H9 (cell line): ENCODE measurements at regions not wholly inside any gene's neighbourhood (a gene's known extent, or its start where the extent isn't known, plus 50 kb on each side); places are given as distances from the start of the nearest gene placed in this dataset.

ENCODE experiments used
- DNase-seq: peaks from one replicate; pipeline ENCODE4 v3.0.0-alpha.2; 2017
- H2AFZ ChIP-seq: one replicate; pipeline ENCODE4 v1.6.1; 2013; ENCODE audit warnings: mild to moderate bottlenecking, low read length, control low read depth, moderate library complexity
- H2AK5ac ChIP-seq: 2 replicates; pipeline ENCODE4 v1.6.1; 2013; ENCODE audit warnings: low read length, control low read depth, mixed read lengths; ENCODE audit not compliant: insufficient read length
- H2BK120ac ChIP-seq: one replicate; pipeline ENCODE4 v1.6.1; 2013; ENCODE audit warnings: low read depth, mild to moderate bottlenecking, low read length, control low read depth, inconsistent platforms; ENCODE audit not compliant: poor library complexity, severe bottlenecking
- H2BK12ac ChIP-seq: 2 replicates; pipeline ENCODE4 v1.6.1; 2013; ENCODE audit warnings: low read length, control low read depth, mixed read lengths, low read depth; ENCODE audit not compliant: insufficient read length
- H2BK15ac ChIP-seq: 2 replicates; pipeline ENCODE4 v1.6.1; 2013; ENCODE audit warnings: low read depth, low read length, control low read depth
- H2BK20ac ChIP-seq: one replicate; pipeline ENCODE4 v1.6.1; 2013; ENCODE audit warnings: low read depth, mild to moderate bottlenecking, low read length, control low read depth, inconsistent platforms; ENCODE audit not compliant: poor library complexity, severe bottlenecking
- H2BK5ac ChIP-seq: 2 replicates; pipeline ENCODE4 v1.6.1; 2013; ENCODE audit warnings: low read length, control low read depth, mixed read lengths; ENCODE audit not compliant: insufficient read length
- H3K14ac ChIP-seq: 2 replicates; pipeline ENCODE4 v1.6.1; 2013; ENCODE audit warnings: low read length, control low read depth; ENCODE audit not compliant: insufficient read depth
- H3K18ac ChIP-seq: 2 replicates; pipeline ENCODE4 v1.6.1; 2013; ENCODE audit warnings: low read depth, mild to moderate bottlenecking, mixed read lengths, low read length, control low read depth; ENCODE audit not compliant: insufficient read length
- H3K23ac ChIP-seq: 2 replicates; pipeline ENCODE4 v1.6.1; 2013; ENCODE audit warnings: low read length, control low read depth, mixed read lengths, low read depth; ENCODE audit not compliant: insufficient read length
- H3K23me2 ChIP-seq: 2 replicates; pipeline ENCODE4 v1.6.1; 2013; ENCODE audit warnings: low read depth, mild to moderate bottlenecking, mixed read lengths, low read length, control low read depth; ENCODE audit not compliant: insufficient read length, poor library complexity, severe bottlenecking
- H3K27ac ChIP-seq: 2 replicates; pipeline ENCODE4 v1.5.1; 2013; ENCODE audit warnings: low read length, control low read depth, mixed read lengths, low read depth; ENCODE audit not compliant: insufficient read length
- H3K27me3 ChIP-seq: 2 replicates; pipeline ENCODE4 v1.6.1; 2013; ENCODE audit warnings: low read length, control low read depth, inconsistent platforms; ENCODE audit not compliant: insufficient read depth
- H3K4ac ChIP-seq: 2 replicates; pipeline ENCODE4 v1.6.1; 2013; ENCODE audit warnings: low read depth, mild to moderate bottlenecking, control low read depth, inconsistent platforms, low read length, moderate library complexity
- H3K4me1 ChIP-seq: 2 replicates; pipeline ENCODE4 v1.6.1; 2013; ENCODE audit warnings: low read length, control low read depth, inconsistent platforms; ENCODE audit not compliant: insufficient read depth
- H3K4me2 ChIP-seq: 2 replicates; pipeline ENCODE4 v1.6.1; 2013; ENCODE audit warnings: low read length, control low read depth, mixed read lengths; ENCODE audit not compliant: insufficient read length, insufficient read depth
- H3K56ac ChIP-seq: 2 replicates; pipeline ENCODE4 v1.6.1; 2013; ENCODE audit warnings: low read depth, mild to moderate bottlenecking, mixed read lengths, low read length, control low read depth; ENCODE audit not compliant: insufficient read length
- H3K79me1 ChIP-seq: 2 replicates; pipeline ENCODE4 v1.6.1; 2013; ENCODE audit warnings: low read depth, mild to moderate bottlenecking, moderate library complexity, low read length, control low read depth, inconsistent platforms; ENCODE audit not compliant: insufficient read depth, poor library complexity, severe bottlenecking
- H3K79me2 ChIP-seq: 2 replicates; pipeline ENCODE4 v1.6.1; 2013; ENCODE audit warnings: low read length, control low read depth, inconsistent platforms; ENCODE audit not compliant: insufficient read depth
- H3K9ac ChIP-seq: 2 replicates; pipeline ENCODE4 v1.6.1; 2013; ENCODE audit warnings: low read length, control low read depth, mixed read lengths; ENCODE audit not compliant: insufficient read length; ENCODE audit errors: extremely low read depth
- H3K9me3 ChIP-seq: one replicate; pipeline ENCODE4 v1.6.1; 2013; ENCODE audit warnings: low read depth, low read length, inconsistent platforms; ENCODE audit not compliant: control insufficient read depth
- H3T11ph ChIP-seq: one replicate; pipeline ENCODE4 v1.6.1; 2013; ENCODE audit warnings: mild to moderate bottlenecking, low read length, control low read depth, inconsistent platforms
- H4K20me1 ChIP-seq: one replicate; pipeline ENCODE4 v1.6.1; 2013; ENCODE audit not compliant: control insufficient read depth, insufficient read length, insufficient read depth
- H4K5ac ChIP-seq: 2 replicates; pipeline ENCODE4 v1.6.1; 2013; ENCODE audit warnings: low read depth, mild to moderate bottlenecking, mixed read lengths, low read length, control low read depth; ENCODE audit not compliant: insufficient read length
- H4K8ac ChIP-seq: replicated peaks from 2 replicates; pipeline ENCODE4 v1.6.1; 2013; ENCODE audit warnings: low read length, control low read depth, mixed read lengths, low read depth; ENCODE audit not compliant: insufficient read length
- H4K91ac ChIP-seq: 2 replicates; pipeline ENCODE4 v1.6.1; 2013; ENCODE audit warnings: low read depth, mild to moderate bottlenecking, moderate library complexity, mixed read lengths, low read length, control low read depth; ENCODE audit not compliant: insufficient read length
- H3K27ac Mint-ChIP-seq, 3 experiments: 2 replicates in 2 of 3; 3 replicates in 1 of 3; pipeline ENCODE4 v1.8.0; 2020 to 2021; ENCODE audit warnings: mixed read lengths in 3 of 3, mild to moderate bottlenecking in 1 of 3, moderate library complexity in 1 of 3
- H3K27me3 Mint-ChIP-seq: 2 replicates; pipeline ENCODE4 v1.8.0; 2021; ENCODE audit warnings: low read depth, mild to moderate bottlenecking, moderate library complexity, mixed read lengths
- H3K36me3 Mint-ChIP-seq, 3 experiments: 2 replicates in 2 of 3; 3 replicates in 1 of 3; pipeline ENCODE4 v1.8.0; 2020 to 2021; ENCODE audit warnings: low read depth in 3 of 3, mixed read lengths in 3 of 3; ENCODE audit not compliant: insufficient read depth in 1 of 3
- H3K4me1 Mint-ChIP-seq, 2 experiments: 2 replicates each; pipeline ENCODE4 v1.8.0; 2020; ENCODE audit warnings: mixed read lengths in 2 of 2
- H3K4me3 Mint-ChIP-seq, 2 experiments: 2 replicates in 1 of 2; 3 replicates in 1 of 2; pipeline ENCODE4 v1.8.0; 2020 to 2021; ENCODE audit warnings: mild to moderate bottlenecking in 2 of 2, mixed read lengths in 2 of 2, moderate library complexity in 1 of 2
- H3K9me3 Mint-ChIP-seq, 2 experiments: 2 replicates in 1 of 2; 3 replicates in 1 of 2; pipeline ENCODE4 v1.8.0; 2020; ENCODE audit warnings: mild to moderate bottlenecking in 2 of 2, mixed read lengths in 2 of 2, moderate library complexity in 1 of 2
- CTCF ChIP-seq: fragments of 200-600 bp; sonication (generic); conservative IDR thresholded peaks from 3 replicates; pipeline ENCODE4 v1.8.0; 2021; ENCODE audit warnings: antibody characterized with exemption, mild to moderate bottlenecking
- WGBS: extraction: QIAGEN DNeasy Blood & Tissue Kit; methylation state at CpG from one replicate; pipeline ENCODE4 v1.1.7; 2013; ENCODE audit warnings: missing lambda C conversion rate, low lambda C conversion rate, mixed read lengths; ENCODE audit not compliant: insufficient read length; ENCODE audit errors: extremely low coverage; 5-methylcytosine and 5-hydroxymethylcytosine counted together

GRCh38 chr3:6779140-6779539 is 81.8 kb upstream of the GRM7 start:
- H3K4me1 Mint-ChIP-seq, result peaks cover 11% of the 10 kb centered on the region in 2 experiments
- TF ChIP-seq CTCF, result peak; percentile 55
- no peak for DNase-seq
- Histone ChIP-seq H3K9ac (no peak overlapping the region), H4K91ac (no peak overlapping the region), H2BK120ac (no peak overlapping the region), H3K79me2 (no peaks in the 10 kb centered on the region), H3K4ac (no peak overlapping the region), H3K27me3 (no peaks in the 10 kb centered on the region), H4K20me1 (no peaks in the 10 kb centered on the region), H3K4me1 (peaks cover 4% of the 10 kb centered on the region; the same call in 1 of the 2 replicates), H2AFZ (no peak overlapping the region), H3K23ac (no peak overlapping the region), H3K18ac (no peak overlapping the region), H2BK20ac (no peak overlapping the region), H2BK15ac (no peak overlapping the region), H3K4me2 (no peak overlapping the region), H3T11ph (no peak overlapping the region), H4K8ac (no peak overlapping the region), H2BK5ac (no peak overlapping the region), H3K9me3 (no peaks in the 10 kb centered on the region), H3K14ac (no peak overlapping the region), H2AK5ac (no peak overlapping the region), H3K27ac (no peak overlapping the region), H4K5ac (no peak overlapping the region), H3K56ac (no peak overlapping the region), H3K79me1 (no peaks in the 10 kb centered on the region), H3K23me2 (no peaks in the 10 kb centered on the region), H2BK12ac (no peak overlapping the region)
- H3K27ac Mint-ChIP-seq, result no peak overlapping the region
- peaks cover 0 to 4% of the 10 kb centered on the region in 2 experiments; a peak in 3 of 5 replicates for H3K9me3 Mint-ChIP-seq
- no CpG with 5 or more reads among the region's 6 CpGs for WGBS
- H3K27me3 Mint-ChIP-seq, result no peaks in the 10 kb centered on the region
- H3K36me3 Mint-ChIP-seq, result peaks cover 0 to 5% (median 3%) of the 10 kb centered on the region in 3 experiments; a peak in 3 of 7 replicates
- no peak overlapping the region for H3K4me3 Mint-ChIP-seq
